NB4 (cell line): ENCODE measurements at regions not wholly inside any gene's neighbourhood (a gene's known extent, or its start where the extent isn't known, plus 50 kb on each side); places are given as distances from the start of the nearest gene placed in this dataset.

Experiments used
- DNase-seq: peaks from one replicate; pipeline ENCODE4 v3.0.0; 2010; ENCODE audit warnings: low read depth
- H3K4me3 ChIP-seq: one replicate; pipeline ENCODE4 v1.5.1; 2011; ENCODE audit warnings: mild to moderate bottlenecking, low read depth, low read length, moderate library complexity
- MAX ChIP-seq: IDR thresholded peaks from 2 replicates; pipeline ENCODE4 v1.6.1; 2011; ENCODE audit warnings: low read depth, low read length
- MYC ChIP-seq: IDR thresholded peaks from 2 replicates; pipeline ENCODE4 v1.6.1; 2011; ENCODE audit warnings: low read depth, low read length
- POLR2A ChIP-seq: IDR thresholded peaks from 2 replicates; pipeline ENCODE4 v1.6.1; 2011; ENCODE audit warnings: mild to moderate bottlenecking; ENCODE audit not compliant: insufficient read length; ENCODE audit errors: extremely low read depth
- TF ChIP-seq, protein P1 (sequence below): IDR thresholded peaks from one replicate; pipeline ENCODE4 v1.5.1; 2012; ENCODE audit warnings: low read depth, low read length

DNA sequence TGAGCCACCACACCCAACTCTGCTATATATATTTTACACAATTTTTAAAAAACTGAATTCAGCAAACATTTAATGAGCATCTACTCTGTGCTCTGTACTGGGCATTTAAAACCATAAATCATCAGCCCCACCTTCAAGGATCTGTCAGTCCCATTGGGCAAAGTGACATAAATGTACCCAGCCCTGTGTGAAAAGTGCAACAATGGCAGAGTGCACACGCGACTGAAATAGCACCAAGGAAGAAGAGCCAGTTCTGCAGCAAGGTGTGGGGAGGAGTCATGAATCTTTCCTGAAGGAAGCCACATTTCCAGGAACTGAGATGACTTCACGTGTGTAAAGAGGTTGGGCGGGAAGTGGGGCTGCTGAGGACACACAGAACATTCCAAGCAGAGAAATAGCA, 111.5 kb upstream of the ATP6AP2 start:
- no peak overlapping the region for H3K4me3 ChIP-seq
- no peak for DNase-seq
- TF ChIP-seq MAX: no peak
- TF ChIP-seq, protein P1, sequence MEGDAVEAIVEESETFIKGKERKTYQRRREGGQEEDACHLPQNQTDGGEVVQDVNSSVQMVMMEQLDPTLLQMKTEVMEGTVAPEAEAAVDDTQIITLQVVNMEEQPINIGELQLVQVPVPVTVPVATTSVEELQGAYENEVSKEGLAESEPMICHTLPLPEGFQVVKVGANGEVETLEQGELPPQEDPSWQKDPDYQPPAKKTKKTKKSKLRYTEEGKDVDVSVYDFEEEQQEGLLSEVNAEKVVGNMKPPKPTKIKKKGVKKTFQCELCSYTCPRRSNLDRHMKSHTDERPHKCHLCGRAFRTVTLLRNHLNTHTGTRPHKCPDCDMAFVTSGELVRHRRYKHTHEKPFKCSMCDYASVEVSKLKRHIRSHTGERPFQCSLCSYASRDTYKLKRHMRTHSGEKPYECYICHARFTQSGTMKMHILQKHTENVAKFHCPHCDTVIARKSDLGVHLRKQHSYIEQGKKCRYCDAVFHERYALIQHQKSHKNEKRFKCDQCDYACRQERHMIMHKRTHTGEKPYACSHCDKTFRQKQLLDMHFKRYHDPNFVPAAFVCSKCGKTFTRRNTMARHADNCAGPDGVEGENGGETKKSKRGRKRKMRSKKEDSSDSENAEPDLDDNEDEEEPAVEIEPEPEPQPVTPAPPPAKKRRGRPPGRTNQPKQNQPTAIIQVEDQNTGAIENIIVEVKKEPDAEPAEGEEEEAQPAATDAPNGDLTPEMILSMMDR: no peak
- TF ChIP-seq MYC: no peak
- no peak for TF ChIP-seq POLR2A

DNA sequence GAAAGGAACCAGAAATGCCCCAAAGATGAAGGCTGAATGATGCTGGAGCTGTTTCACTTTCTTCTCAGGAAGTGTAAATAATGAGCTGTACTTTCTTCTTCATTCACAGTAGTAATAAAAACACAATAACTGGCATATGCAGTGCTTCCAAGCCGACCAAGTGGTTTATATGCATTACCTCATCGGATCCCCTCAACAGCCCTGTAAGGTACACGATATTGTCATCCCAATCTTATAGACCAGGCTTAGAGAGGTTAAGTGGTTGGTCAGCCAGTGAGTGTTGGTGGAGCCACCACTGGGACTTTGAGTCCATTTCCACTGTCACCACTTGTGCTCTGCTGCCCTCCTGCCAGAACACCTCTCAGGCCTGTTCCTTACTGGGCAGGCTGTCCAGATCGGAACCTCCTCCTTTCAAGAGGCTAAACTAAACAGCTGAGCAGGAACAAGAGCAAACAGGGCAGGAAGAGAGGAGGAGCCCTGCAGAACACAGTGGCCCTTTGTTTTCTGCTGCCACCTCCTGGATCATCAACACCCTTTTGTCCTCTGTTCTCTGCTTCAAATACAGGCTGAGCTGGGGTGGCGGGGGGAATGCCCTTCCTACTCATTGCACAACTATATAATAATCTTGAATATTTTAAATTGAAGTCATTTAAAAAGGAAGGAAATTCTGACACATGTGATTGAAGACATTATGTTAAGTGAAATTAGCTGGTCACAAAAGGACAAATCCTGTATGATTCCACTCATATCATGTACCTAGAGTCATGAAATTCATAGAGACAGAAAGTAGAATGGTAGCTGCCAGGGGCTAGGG, 112.5 kb upstream of the ATP6AP2 start:
- peak; percentile 83 for DNase-seq
- TF ChIP-seq, protein P1: peak; percentile 23
- TF ChIP-seq MAX: no peak
- no peak overlapping the region for H3K4me3 ChIP-seq

DNA sequence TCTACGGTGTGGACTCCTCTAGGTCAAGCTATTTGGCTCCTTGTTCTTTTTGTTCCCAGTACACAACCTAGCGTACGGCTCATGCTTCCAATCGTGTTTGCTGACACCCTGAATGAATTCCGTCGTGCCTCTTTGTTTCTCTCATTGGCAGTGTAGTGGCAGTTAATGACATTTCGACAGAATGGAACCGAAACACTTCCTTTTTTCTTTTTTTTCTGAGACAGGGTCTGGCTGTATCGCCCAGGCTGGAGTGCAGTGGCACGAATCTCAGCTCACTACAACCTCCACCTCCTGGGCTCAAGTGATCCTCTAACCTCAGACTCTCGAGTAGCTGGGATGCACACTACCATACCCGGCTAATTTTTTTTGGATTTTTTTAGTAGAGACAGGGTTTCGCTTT, 113.3 kb upstream of the ATP6AP2 start:
- no peak for DNase-seq
- no peak for TF ChIP-seq MAX
- TF ChIP-seq, protein P1: no peak
- TF ChIP-seq POLR2A: no peak
- no peak for TF ChIP-seq MYC
- H3K4me3 ChIP-seq: no peak overlapping the region

GRCh38 chrX:40465735-40466551, 114.8 kb upstream of the ATP6AP2 start:
- TF ChIP-seq MAX: peak; percentile 90
- TF ChIP-seq POLR2A: no peak
- TF ChIP-seq, protein P1: no peak
- no peak for TF ChIP-seq MYC
- DNase-seq: peak; percentile 69
- H3K4me3 ChIP-seq: no peak overlapping the region

GRCh38 chrX:40462795-40463194, 118.0 kb upstream of the ATP6AP2 start:
- TF ChIP-seq MYC (no peak), MAX (no peak), POLR2A (no peak)
- TF ChIP-seq, protein P1: no peak
- no peak for DNase-seq

More at GRCh38 chrX:40462795-40463194, 118.0 kb upstream of the ATP6AP2 start:
- H3K4me3 ChIP-seq: no peak overlapping the region
